NCI-H748 (cell line): ENCODE measurements at regions not wholly inside any gene's neighbourhood (a gene's known extent, or its start where the extent isn't known, plus 50 kb on each side); places are given as distances from the start of the nearest gene placed in this dataset.
"Not testable (repeated sequence)": the region's sequence is repeated elsewhere in the genome, so short reads cannot be mapped to it uniquely, and the experiment has no call there.

Experiments
- DNase-seq: peaks from one replicate; lab custom pipeline; 2025; ENCODE audit not compliant: unreplicated experiment; lab: John Stamatoyannopoulos, UW

GRCh38 chr3:10653866-10654611, 148.7 kb upstream of the ATP2B2 start:
- DNase-seq, result no peak

- DNase-seq, result no peak
These were observed 149.7 kb upstream of the ATP2B2 start for GRCh38 chr3:10655105-10655504.

GRCh38 chr3:10657339-10657738, 152.0 kb upstream of the ATP2B2 start:
- DNase-seq, result not testable (repeated sequence)

- DNase-seq, result no peak
These were observed 150.4 kb upstream of the SLC6A11 start for GRCh38 chr3:10665592-10665991.

GRCh38 chr3:10666621-10667020, 149.4 kb upstream of the SLC6A11 start:
- DNase-seq, result peak; percentile 9

GRCh38 chr3:10667269-10667668, 148.8 kb upstream of the SLC6A11 start:
- DNase-seq, result no peak

GRCh38 chr3:10667901-10668476, 148.0 kb upstream of the SLC6A11 start:
- no peak for DNase-seq

GRCh38 chr3:10669490-10670048, 146.5 kb upstream of the SLC6A11 start:
- DNase-seq, result no peak

GRCh38 chr3:10672422-10672821, 143.6 kb upstream of the SLC6A11 start:
- no peak for DNase-seq

- no peak for DNase-seq
These were observed 141.4 kb upstream of the SLC6A11 start for GRCh38 chr3:10674578-10674977.

- DNase-seq, result no peak
These were observed 139.1 kb upstream of the SLC6A11 start for GRCh38 chr3:10676905-10677304.

GRCh38 chr3:10678796-10679376, 137.1 kb upstream of the SLC6A11 start:
- DNase-seq, result no peak

- no peak for DNase-seq
These were observed 135.2 kb upstream of the SLC6A11 start for GRCh38 chr3:10680796-10681195.

- no peak for DNase-seq
These were observed 133.3 kb upstream of the SLC6A11 start for GRCh38 chr3:10682692-10683091.

GRCh38 chr3:10683106-10683505, 132.9 kb upstream of the SLC6A11 start:
- no peak for DNase-seq

GRCh38 chr3:10688126-10688525, 127.9 kb upstream of the SLC6A11 start:
- no peak for DNase-seq

GRCh38 chr3:10688548-10689172, 127.4 kb upstream of the SLC6A11 start:
- no peak for DNase-seq

- DNase-seq, result no peak
These were observed 123.9 kb upstream of the SLC6A11 start for GRCh38 chr3:10692039-10692622.

- DNase-seq, result no peak
These were observed 122.6 kb upstream of the SLC6A11 start for GRCh38 chr3:10693457-10693856.

GRCh38 chr3:10694179-10694578, 121.8 kb upstream of the SLC6A11 start:
- DNase-seq, result no peak

GRCh38 chr3:10695186-10695585, 120.8 kb upstream of the SLC6A11 start:
- DNase-seq, result not testable (repeated sequence)
